Heart left ventricle (tissue), 16 donors: ENCODE measurements at regions not wholly inside any gene's neighbourhood (a gene's known extent, or its start where the extent isn't known, plus 50 kb on each side); places are given as distances from the start of the nearest gene placed in this dataset.

ENCODE experiments used
- ATAC-seq, 4 donors: fragments of 200-7000 bp; cut with Tn5 transposase; one replicate each; pipeline ENCODE4 v1.9.1; 2020 to 2022; ENCODE audit warnings: moderate library complexity in 4 of 4, mild to moderate bottlenecking in 3 of 4, moderate number of reproducible peaks in 1 of 4
- DNase-seq, 5 donors: peaks; one replicate each; pipeline ENCODE4 v3.0.0-alpha.2; 2020
- H3K27ac ChIP-seq, 12 donors: fragments of 200-600 bp; sonication (generic) in 4 of 12; one replicate each; pipeline versions ENCODE4 v1.5.0 to v1.8.0; 2016 to 2022; ENCODE audit warnings: mild to moderate bottlenecking in 2 of 12
- H3K27me3 ChIP-seq, 9 donors: fragments of 200-600 bp; sonication (generic) in 2 of 9; one replicate each; pipeline versions ENCODE4 v1.5.1 to v1.8.0; 2016 to 2022; ENCODE audit warnings: mild to moderate bottlenecking in 3 of 9
- H3K36me3 ChIP-seq, 9 donors: fragments of 200-600 bp; sonication (generic) in 2 of 9; one replicate each; pipeline versions ENCODE4 v1.5.0 to v1.8.0; 2018 to 2022; ENCODE audit warnings: mild to moderate bottlenecking in 2 of 9
- H3K4me1 ChIP-seq, 12 donors: fragments of 200-600 bp; sonication (generic) in 4 of 12; one replicate each; pipeline versions ENCODE4 v1.5.0 to v1.8.0; 2016 to 2022; ENCODE audit warnings: mild to moderate bottlenecking in 3 of 12
- H3K4me3 ChIP-seq, 12 donors: fragments of 200-600 bp; sonication (generic) in 4 of 12; one replicate each; pipeline versions ENCODE4 v1.5.0 to v1.8.0; 2017 to 2022; ENCODE audit warnings: mild to moderate bottlenecking in 9 of 12, moderate library complexity in 4 of 12
- H3K9me3 ChIP-seq, 12 donors: fragments of 200-600 bp; sonication (generic) in 4 of 12; one replicate each; pipeline versions ENCODE4 v1.5.0 to v1.8.0; 2016 to 2022; ENCODE audit warnings: mild to moderate bottlenecking in 1 of 12
- POLR2A ChIP-seq, 2 donors: fragments of 450-650 bp; IDR thresholded peaks; one replicate each; pipeline ENCODE4 v1.6.1; 2017; ENCODE audit warnings: antibody characterized with exemption in 2 of 2, mild to moderate bottlenecking in 2 of 2, moderate library complexity in 2 of 2
- WGBS, 4 donors: extraction: QIAGEN DNeasy Blood & Tissue Kit in 2 of 4; methylation state at CpG; one replicate each; pipeline versions ENCODE4 v1.1.5 to v1.1.7; 2013 to 2018; 5-methylcytosine and 5-hydroxymethylcytosine counted together
- intact Hi-C, 10 donors: fragments of 100-400 bp; cut with DNase I; formaldehyde crosslinking; loops; one replicate each; pipeline versions ENCODE4 v1.11.1 to v1.14.2; 2022
- TF ChIP-seq, protein P1 (sequence below), 12 donors: fragments of 200-600 bp; sonication (generic) in 4 of 12; IDR thresholded peaks; one replicate each; pipeline versions ENCODE4 v1.5.0 to v1.8.0; 2018 to 2022; ENCODE audit warnings: antibody characterized with exemption in 12 of 12, mild to moderate bottlenecking in 5 of 12
- donor health status: ischemic (EF 13 %, LVEDD 7.1; RV severe dilation, severe dysfunction).
- donor health status: healthy with polysubstance abuse.
- donor health status: DM: no; HTN: yes; CAD: no.
- donor health status: DM: no; HTN: no; CAD: no.
- donor health status: ischemic (EF 25% LVEDD 6.9; RV normal size, moderate dysfunction).
- donor health status: ischemic (EF 25% LVEDD 5.7; RV mildly dilated, moderate dysfunction).
- donor health status: healthy.
- donor health status: DM: yes; HTN: yes; CAD: no.
- donor health status: ischemic (EF 35%, LVEDD 5.7; RV mildly dilated, moderate dysfunction).
- donor health status: nonischemic (EF 11% LVEDD 7.7; RV severe dilation, severe dysfunction).
- donor health status: DM: yes; HTN: yes; CAD: no.
- donor health status: PGD.
- donor health status: ischemic (EF 29% LVEDD 5.4; RV normal size, mild dysfunction).
- donor health status: nonischemic (EF 23%, LVEDD 6.1; RV moderate dilation, normal function).

DNA sequence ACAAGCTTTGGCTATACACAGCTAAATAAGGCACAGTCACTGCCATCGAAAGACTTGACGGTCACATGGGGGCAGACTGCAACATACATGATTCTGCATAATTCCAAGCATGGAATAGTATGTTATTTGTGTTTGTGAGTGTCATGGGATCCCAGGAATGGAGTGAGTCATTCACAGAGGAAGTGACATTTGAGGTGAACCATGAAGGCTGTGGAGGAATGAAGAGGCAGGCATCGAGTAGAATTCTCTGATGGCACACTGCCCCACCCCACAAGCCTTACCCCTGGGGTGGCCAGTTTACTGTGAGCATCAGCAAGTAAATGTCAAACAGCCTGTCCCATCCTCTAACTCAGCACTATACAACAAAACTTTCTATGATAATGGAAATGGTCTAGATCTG is 619.7 kb downstream of the MID1IP1 start:
- Histone ChIP-seq H3K27me3 (peaks cover 0 to 6% (median 0%) of the 10 kb centered on the region in 9 donors), H3K27ac (no peak overlapping the region), H3K4me1 (peaks cover 0 to 14% (median 0%) of the 10 kb centered on the region in 12 donors), H3K36me3 (no peaks in the 10 kb centered on the region), H3K4me3 (no peak overlapping the region), H3K9me3 (no peaks in the 10 kb centered on the region)
- ATAC-seq (no peak), DNase-seq (no peak)
- TF ChIP-seq, protein P1, sequence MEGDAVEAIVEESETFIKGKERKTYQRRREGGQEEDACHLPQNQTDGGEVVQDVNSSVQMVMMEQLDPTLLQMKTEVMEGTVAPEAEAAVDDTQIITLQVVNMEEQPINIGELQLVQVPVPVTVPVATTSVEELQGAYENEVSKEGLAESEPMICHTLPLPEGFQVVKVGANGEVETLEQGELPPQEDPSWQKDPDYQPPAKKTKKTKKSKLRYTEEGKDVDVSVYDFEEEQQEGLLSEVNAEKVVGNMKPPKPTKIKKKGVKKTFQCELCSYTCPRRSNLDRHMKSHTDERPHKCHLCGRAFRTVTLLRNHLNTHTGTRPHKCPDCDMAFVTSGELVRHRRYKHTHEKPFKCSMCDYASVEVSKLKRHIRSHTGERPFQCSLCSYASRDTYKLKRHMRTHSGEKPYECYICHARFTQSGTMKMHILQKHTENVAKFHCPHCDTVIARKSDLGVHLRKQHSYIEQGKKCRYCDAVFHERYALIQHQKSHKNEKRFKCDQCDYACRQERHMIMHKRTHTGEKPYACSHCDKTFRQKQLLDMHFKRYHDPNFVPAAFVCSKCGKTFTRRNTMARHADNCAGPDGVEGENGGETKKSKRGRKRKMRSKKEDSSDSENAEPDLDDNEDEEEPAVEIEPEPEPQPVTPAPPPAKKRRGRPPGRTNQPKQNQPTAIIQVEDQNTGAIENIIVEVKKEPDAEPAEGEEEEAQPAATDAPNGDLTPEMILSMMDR (IDR thresholded peaks at IDR 0.05), result no peak
- no peak for TF ChIP-seq POLR2A (IDR thresholded peaks at IDR 0.05)
- 83 to 87% (median 83%) methylated on average over 3 of the region's 3 CpGs for WGBS, 4 donors
- intact Hi-C loops, result no loop called here

DNA sequence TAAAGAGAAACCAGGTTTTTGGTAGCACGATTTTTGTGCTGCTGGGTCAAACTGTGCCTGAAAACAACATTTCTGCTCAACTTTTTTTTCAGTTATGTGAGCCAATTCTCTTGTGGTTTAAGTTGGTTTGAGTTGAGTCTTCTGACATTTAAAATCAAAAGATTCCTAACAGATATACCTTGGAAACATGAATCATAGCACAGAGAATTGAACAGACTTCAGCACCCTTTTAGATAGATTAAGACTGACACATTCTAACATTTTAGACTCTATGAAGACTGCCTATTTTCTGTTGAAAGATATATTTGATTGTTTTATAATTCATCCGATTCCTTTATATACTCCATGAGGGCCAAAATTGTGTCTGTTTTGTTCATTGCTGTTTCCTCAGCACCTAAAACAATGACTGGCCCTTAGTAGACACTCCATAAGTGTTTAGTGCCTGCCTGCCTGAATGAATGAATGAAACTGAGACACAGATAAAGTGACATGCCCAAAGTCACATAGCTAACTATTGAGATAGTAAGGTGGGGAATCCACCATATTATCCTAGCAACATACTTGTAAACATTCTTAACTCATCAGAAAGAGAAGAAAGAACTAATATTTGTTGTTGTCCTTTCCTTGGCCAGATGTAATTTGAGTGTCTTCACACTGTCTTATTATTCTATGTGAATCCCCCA is 624.0 kb downstream of the MID1IP1 start:
- TF ChIP-seq POLR2A (IDR thresholded peaks at IDR 0.05), result no peak
- TF ChIP-seq, protein P1 (IDR thresholded peaks at IDR 0.05), result no peak
- WGBS, 4 donors, result 81 to 88% (median 85%) methylated on average over 2 of the region's 2 CpGs
- H3K27me3 ChIP-seq, result peaks cover 0 to 14% (median 0%) of the 10 kb centered on the region in 9 donors
- no peak for DNase-seq
- H3K36me3 ChIP-seq, result no peaks in the 10 kb centered on the region
- no peaks in the 10 kb centered on the region for H3K9me3 ChIP-seq
- intact Hi-C loops, result no loop called here
- H3K27ac ChIP-seq, result no peak overlapping the region
- no peaks in the 10 kb centered on the region for H3K4me1 ChIP-seq
- no peak overlapping the region for H3K4me3 ChIP-seq
- no peak for ATAC-seq

DNA sequence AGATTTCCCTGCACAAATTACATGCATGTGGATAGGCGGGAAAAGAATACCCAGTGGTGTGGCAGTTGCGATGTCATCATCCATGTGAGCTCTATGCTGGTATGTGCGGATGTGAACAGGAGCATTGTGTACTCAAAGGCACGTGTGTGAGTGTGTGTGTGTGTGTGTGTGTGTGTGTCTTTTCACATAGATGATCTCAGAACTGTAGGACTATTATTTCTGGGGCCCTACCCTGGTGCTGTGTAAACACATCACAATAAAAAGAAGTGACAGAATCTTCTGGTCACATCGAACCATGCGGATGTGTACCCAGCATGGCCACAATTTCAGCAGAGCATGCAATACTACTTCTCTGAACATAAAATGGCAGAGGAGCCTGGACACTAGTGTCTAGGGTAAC is 624.8 kb downstream of the MID1IP1 start:
- Histone ChIP-seq H3K4me1 (no peaks in the 10 kb centered on the region), H3K27ac (no peak overlapping the region)
- 87 to 97% (median 90%) methylated on average over 6 of the region's 6 CpGs for WGBS, 4 donors

DNA sequence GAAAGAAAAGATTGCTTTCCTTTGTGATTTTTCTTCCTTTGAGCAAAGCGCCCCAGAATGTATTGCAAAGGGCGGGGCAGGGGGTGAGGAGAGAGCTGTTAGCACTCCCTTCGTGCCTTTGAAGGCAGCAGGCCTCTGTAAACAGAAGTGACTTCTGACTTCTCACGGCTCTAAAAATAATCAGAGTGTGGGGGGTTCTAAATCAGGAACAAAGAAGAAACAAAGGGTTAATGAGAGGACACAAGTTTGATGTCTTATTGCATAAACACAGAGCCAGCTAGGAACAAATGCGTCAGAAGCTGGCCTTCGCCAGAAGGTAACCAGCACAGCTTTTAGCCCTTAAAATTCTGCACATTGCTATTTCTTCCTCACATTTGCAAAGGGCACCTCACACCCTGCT is 626.2 kb downstream of the MID1IP1 start:
- DNase-seq (no peak), ATAC-seq (no peak)
- Histone ChIP-seq H3K27ac (no peak overlapping the region), H3K36me3 (no peaks in the 10 kb centered on the region), H3K4me3 (no peak overlapping the region), H3K4me1 (no peaks in the 10 kb centered on the region), H3K9me3 (no peaks in the 10 kb centered on the region), H3K27me3 (peaks cover 0 to 13% (median 0%) of the 10 kb centered on the region in 9 donors)
- intact Hi-C loops, result no loop called here
- WGBS, 4 donors, result 60 to 71% (median 63%) methylated on average over 6 of the region's 6 CpGs
- TF ChIP-seq POLR2A (IDR thresholded peaks at IDR 0.05), result no peak
- TF ChIP-seq, protein P1 (IDR thresholded peaks at IDR 0.05), result no peak

More for the DNA sequence above, 624.8 kb downstream of the MID1IP1 start:
- DNase-seq, result no peak
- Histone ChIP-seq H3K36me3 (no peaks in the 10 kb centered on the region), H3K9me3 (no peaks in the 10 kb centered on the region), H3K4me3 (no peak overlapping the region), H3K27me3 (peaks cover 0 to 19% (median 0%) of the 10 kb centered on the region in 9 donors)
- TF ChIP-seq, protein P1 (IDR thresholded peaks at IDR 0.05), result no peak
- TF ChIP-seq POLR2A (IDR thresholded peaks at IDR 0.05), result no peak
- intact Hi-C loops, result no loop called here
- ATAC-seq, result no peak
